ENCODE measurements at regions not wholly inside any gene's neighbourhood (a gene's known extent, or its start where the extent isn't known, plus 50 kb on each side); places are given as distances from the start of the nearest gene placed in this dataset.

GRCh38 chr18:68623342-68623741 is 91.6 kb downstream of the TMX3 start:
- DNase-seq (ENCODE audit: low spot score): peak; percentile 73

DNA sequence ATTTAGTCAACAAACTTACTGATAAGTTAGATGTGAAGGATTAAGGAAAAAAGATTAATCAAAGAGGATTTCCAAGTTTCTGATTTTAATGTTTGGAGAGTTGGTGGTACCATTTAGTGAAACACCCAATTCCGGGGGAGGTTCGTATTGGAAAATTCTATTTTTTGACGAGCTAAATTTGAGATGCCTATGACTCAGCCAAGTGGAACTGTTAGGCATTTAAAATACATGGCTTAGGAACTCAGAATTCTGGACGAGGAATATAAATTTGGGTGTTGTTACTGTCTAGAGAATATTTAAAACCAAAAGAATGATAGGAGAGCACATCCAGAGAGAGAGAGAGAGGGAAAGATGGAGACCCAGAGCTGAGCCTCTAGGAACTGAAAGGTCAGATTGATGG is 103.6 kb downstream of the TMX3 start:
- no peak for DNase-seq (ENCODE audit: low spot score)

DNA sequence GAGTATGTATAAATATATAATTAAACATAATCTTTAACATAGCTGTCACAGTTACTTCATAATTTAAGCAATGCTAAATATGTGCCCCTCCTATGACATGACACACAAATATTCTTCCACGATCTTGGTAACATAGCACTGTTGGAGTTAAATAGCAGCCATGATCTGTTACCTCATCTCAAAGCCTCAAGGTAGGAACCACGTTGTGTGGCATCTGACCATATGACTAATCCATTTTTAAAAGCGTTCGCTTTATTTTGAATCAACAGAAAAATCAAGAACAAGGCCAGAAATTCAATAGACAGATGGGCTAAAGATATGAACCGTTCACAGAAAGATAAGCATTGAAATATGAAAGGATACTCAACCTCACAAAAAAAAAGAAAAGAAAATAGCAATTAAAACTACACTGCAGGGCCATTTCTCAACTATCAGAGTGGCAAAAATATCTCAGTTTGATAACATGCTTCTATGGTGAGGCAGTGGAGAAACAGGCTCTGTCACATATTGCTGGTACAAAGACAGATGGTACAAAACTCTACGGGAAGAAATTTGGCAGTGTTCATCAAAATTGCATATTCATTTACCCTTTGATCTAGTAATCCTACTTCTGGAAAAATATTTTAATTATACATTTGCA is 105.9 kb downstream of the TMX3 start:
- no peak for DNase-seq (ENCODE audit: low spot score)

DNA sequence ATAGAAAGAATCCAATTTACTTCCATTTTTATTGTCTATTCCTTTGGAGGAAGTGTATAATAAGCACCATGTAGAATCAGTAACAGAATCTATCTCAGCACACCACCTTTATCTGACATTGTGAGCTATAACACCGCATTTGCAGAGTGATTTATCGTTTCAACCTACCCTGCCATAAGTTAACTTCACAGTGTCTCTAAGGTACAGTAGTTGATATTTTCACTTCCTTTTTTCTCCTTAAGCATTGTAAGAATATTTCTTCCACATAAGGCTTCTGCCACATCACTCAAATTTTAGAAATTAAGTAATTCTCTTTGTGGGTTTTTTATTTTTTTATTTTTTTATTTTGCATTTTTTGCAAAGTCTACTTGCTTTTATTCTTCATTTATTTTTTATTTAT is 107.1 kb downstream of the TMX3 start:
- no peak for DNase-seq (ENCODE audit: low spot score)

DNA sequence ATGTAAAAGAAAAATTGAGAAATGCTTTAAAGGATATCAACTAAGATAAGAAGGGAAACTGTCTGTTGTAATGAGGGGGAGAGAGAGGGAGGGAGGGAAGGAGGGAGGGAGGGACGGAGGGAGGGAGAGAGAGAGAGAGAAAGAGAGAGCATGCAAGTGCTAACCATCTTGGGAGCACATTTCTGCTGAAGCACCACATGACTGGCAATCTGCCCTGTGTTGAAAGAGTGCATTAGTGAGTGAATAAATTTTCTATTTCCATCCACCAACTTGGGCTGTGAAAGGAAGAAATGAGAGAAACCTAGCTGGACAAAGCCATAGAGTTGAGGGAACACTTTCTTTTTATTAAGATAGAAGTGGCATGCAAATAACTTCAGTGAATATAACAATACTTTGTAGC is 110.7 kb downstream of the TMX3 start:
- DNase-seq (ENCODE audit: low spot score): peak; percentile 21

GRCh38 chr18:68596016-68596415 is 118.9 kb downstream of the TMX3 start:
- no peak for DNase-seq (ENCODE audit: low spot score)

- no peak for DNase-seq (ENCODE audit: low spot score)
Measured at GRCh38 chr18:68588169-68588568, 126.7 kb downstream of the TMX3 start.

DNA sequence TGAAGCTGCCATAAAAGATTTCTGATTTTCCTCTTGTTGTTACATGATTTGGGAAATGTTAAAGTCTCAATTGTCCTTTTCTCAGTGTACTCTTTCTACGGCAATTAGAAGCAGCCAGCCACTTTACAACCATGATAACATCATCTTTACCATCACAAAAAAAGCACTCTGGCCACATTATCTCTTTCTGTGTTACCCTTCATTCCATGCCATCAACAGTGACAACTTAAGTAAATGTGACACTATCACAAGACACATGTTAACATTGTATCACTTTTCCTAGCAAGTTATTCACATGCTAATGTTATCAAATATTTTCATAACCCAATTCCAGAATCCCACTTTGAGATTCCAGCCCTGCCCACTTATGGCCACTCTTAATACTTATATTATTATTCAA is 131.2 kb downstream of the TMX3 start:
- DNase-seq (ENCODE audit: low spot score): no peak

- DNase-seq (ENCODE audit: low spot score): no peak
Measured at GRCh38 chr18:68574311-68574710, 140.6 kb downstream of the TMX3 start.

DNA sequence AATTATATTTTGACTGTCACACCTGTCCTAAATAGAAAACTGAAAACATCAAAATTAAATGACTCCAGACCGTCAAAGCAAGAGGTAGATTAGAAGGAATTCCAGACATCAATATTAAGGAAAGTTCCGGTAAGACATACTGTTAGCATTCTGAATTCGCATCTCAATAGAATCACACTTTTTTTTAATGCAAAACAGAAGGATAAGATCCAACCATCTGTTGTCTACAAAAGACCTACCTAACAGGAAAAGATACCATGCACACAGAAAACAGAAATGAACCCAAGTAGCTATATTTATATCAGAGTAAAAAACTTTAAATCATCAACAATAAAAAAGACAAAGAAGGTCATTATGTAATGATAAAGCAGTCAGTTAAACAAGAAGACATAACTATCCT is 145.0 kb downstream of the TMX3 start:
- no peak for DNase-seq (ENCODE audit: low spot score)

- no peak for DNase-seq (ENCODE audit: low spot score)
Measured at GRCh38 chr18:68568364-68569155, 146.3 kb downstream of the TMX3 start.

DNA sequence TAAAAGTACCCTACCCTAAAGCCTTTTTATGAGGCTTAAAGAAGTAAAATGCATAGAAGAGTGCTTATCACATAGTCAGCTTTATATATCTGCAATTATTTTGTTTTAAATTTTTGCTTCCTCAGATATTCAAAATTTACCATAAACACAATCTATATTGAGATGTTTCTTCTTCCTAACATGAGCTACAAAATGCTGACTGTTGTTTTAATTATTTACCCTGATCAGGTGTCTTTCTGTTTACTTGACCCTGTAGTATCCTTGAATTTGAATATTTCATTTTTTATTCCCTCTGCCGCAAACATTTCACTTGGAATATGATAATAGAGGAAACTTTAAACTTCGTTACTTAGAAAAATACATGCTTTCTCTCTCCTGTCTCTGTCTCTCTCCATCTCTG is 147.9 kb downstream of the TMX3 start:
- DNase-seq (ENCODE audit: low spot score): no peak

- DNase-seq (ENCODE audit: low spot score): peak; percentile 21
Measured at GRCh38 chr18:68564961-68565360, 149.9 kb downstream of the TMX3 start.

DNA sequence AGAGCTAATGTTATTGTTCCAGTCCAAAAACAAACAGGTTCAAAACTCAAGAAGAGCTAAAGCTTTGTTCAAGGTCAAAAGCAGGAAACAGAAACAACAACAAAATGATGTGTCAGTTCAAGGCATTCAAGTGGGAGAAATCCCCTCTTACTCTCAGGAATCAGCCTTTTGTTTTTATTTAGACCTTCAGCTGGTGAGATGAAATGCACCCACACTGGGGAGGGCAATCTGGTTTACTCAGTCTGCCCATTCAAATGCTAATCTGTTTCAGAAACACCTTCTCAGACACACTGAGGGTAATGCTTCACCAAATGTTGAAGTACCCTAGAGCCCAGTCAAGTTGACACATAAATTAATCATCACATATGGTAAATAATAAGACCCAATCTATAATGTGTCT is 150.6 kb downstream of the TMX3 start:
- no peak for DNase-seq (ENCODE audit: low spot score)

DNA sequence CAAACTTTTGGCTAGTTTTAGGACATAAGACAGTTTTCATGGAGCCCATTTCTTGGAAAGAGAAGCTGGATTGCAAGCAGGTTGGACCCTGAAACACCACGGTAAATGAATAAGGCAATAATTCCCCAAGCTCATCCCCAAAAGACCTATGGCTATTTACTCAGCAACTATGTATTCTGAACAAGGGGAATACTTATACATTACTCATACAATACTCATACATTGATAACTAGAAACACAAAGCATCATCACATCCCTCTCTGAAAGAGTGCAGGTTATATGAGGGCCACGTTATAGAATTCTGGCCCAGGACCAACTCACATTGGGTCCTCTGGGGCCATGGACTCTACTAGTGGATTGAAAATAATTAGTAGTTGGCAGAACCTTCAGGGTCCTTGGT is 154.8 kb downstream of the TMX3 start:
- DNase-seq (ENCODE audit: low spot score): no peak

DNA sequence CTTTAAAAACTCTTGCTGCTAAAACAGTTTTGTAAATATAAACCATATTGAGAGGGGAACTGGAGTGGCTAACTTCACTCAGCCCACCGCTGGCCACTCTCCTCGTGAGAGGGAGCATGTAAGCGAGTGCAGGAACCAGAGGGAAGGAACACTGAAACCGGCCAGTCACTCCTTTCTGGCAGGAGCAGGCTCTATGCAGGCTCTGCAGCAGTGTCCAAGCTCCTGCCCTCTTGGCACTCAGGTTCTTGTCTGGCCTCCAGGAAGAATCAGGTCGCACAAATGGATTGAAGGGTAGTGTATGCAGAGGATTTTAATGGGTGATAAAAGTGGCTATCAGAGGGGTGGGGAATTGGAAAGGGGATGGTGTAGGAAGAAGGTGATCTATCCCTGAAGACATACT is 157.7 kb downstream of the TMX3 start:
- DNase-seq (ENCODE audit: low spot score): no peak

GRCh38 chr18:68555879-68556301 is 159.0 kb downstream of the TMX3 start:
- no peak for DNase-seq (ENCODE audit: low spot score)

DNA sequence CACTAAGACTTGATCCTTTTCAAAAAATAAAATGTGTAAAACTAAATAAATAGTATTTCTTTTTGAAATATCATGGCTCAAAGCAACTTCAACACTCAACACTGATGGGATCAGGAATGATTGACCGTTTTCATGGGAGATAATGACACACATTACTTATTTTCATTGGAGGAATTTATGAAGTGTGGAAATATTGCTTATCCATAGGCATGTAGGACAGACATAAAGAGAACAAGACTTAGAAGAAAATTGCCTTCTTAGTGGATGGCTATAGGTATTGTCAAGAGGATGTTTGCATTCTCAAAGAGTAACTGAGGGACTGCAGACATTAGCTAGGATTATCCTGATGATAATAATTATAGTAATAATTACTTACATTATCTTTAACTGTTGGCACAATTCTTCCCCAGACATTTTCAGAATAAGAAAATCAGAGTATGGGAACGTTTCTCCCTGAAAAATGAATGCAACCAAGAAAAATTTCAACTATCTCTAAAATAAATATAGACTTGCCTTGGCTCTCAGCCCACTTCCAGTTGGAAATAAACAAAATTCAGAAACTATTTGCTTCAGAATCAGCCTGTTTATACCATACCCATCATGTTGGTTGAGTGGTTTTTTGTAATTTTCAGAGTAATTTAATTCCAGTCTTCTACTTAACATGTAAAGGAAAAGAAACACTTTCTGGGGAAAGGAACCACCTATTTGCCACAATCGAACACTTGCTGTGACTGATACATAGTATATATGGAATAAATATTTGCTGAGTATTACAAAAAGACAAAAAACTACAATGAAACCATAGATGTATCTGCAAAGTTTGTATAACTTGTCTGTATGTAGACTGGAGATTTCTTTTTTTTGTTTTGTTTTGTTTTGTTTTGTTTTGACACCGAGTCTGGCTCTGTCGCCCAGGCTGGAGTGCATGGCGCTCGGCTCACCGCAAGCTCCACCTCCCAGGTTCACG is 165.7 kb downstream of the TMX3 start:
- DNase-seq (ENCODE audit: low spot score): peak; percentile 15

DNA sequence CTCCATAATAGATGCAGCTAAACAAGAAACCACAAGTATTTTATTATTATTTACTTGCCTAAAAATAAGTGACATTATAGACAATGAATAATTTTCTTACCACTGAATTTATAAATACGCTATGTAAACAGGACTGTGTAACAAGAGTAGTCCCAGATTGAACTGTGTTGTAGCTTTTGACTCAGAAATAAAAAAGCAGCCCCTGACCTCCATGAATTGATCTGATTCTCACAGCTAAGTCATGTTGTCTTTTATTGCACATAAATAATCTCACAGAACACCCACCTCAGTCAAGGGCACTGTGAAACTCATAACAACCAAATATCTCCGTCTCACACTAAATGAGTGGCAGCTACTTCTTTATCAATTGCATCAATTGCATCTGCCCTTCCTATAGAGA is 171.6 kb downstream of the TMX3 start:
- no peak for DNase-seq (ENCODE audit: low spot score)

- DNase-seq (ENCODE audit: low spot score): no peak
Measured at GRCh38 chr18:68542846-68543245, 172.1 kb downstream of the TMX3 start.

DNA sequence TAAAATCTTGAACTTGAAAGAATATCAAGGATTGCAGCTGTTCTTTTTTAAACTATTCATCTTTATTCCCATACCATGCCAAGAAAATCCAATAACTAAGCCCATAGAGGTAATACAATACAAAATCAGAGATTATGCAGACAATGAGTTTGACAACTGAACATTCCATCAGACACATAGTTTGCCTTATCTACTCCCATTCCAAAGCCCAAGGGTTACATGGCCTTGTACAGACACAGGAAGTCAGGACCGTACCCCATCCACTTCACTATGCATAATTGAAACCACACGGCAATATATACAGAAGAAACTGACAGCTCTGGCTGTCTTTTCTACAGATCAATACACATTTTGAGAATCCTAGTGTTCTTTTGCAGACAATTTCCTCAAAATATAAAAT is 181.3 kb downstream of the TMX3 start:
- no peak for DNase-seq (ENCODE audit: low spot score)

DNA sequence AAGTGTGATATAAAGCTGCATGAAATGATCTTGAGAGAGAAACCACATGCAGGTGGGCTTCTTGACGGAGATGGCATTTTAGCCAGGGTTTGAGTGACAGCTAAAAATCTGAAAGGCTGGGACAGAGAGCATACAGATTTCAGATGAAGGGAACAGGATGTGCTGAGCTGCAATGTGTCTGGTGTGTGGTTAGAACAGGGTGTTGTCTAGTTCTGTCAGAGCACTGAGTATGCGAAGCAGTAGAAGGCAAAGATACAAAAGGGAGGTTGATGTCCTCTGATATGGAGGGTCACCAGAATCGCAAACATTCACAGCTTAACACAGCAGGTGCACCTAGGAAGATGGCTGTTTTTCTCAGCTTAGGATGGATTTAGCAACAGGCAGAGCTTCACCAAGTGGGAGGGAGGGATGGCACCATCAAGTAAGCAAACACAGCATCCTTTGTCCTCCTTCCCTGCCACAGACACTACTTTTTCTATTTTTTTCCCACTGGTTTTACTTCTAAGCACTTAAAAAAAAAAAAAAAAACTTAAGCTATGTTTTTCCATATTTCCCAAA is 182.5 kb downstream of the TMX3 start:
- no peak for DNase-seq (ENCODE audit: low spot score)

All from AG08395 (cell line).